H1 (cell line): ENCODE measurements at regions not wholly inside any gene's neighbourhood (a gene's known extent, or its start where the extent isn't known, plus 50 kb on each side); places are given as distances from the start of the nearest gene placed in this dataset.

Source experiments
- CTCF ChIA-PET: fragments of 300-600 bp; sonication (Branson Sonifier 250); formaldehyde crosslinking; loops from one replicate; lab custom pipeline; 2021; ENCODE audit not compliant: partially characterized antibody; lab: Charles Lee
- POLR2A ChIA-PET: fragments of 300-600 bp; sonication (Branson Sonifier 250); formaldehyde crosslinking; loops from one replicate; lab custom pipeline; 2021; ENCODE audit warnings: inconsistent platforms; ENCODE audit not compliant: partially characterized antibody; lab: Charles Lee
- DNase-seq, 2 experiments: peaks; one replicate each; pipeline versions ENCODE4 v3.0.0 to v3.0.0-alpha.2; 2010 to 2022; ENCODE audit warnings: low spot score in 2 of 2, low read depth in 1 of 2, mixed read lengths in 1 of 2
- FAIRE-seq: peaks from 2 replicates; lab custom pipeline; 2011; peaks lifted over from hg19 to GRCh38; lab: Jason Lieb, UNC
- H2AFZ ChIP-seq: 2 replicates; pipeline ENCODE4 v1.8.1; 2012; ENCODE audit warnings: low read length, inconsistent platforms
- H2AK5ac ChIP-seq: 2 replicates; pipeline ENCODE4 v1.6.1; 2013; ENCODE audit warnings: low read depth, low read length
- H2BK120ac ChIP-seq: replicated peaks from 2 replicates; pipeline ENCODE3; 2013; ENCODE audit warnings: low read depth, low read length, inconsistent platforms
- H2BK12ac ChIP-seq: 2 replicates; pipeline ENCODE4 v1.6.1; 2013; ENCODE audit warnings: low read depth, low read length
- H2BK15ac ChIP-seq: 2 replicates; pipeline ENCODE4 v1.6.1; 2013; ENCODE audit warnings: low read length
- H2BK20ac ChIP-seq: 2 replicates; pipeline ENCODE4 v1.6.1; 2013; ENCODE audit warnings: low read length
- H2BK5ac ChIP-seq: 2 replicates; pipeline ENCODE4 v1.6.1; 2013; ENCODE audit warnings: low read depth, low read length
- H3K14ac ChIP-seq: 2 replicates; pipeline ENCODE4 v1.6.1; 2013; ENCODE audit warnings: inconsistent platforms; ENCODE audit not compliant: insufficient read length
- H3K18ac ChIP-seq: 2 replicates; pipeline ENCODE4 v1.6.1; 2013; ENCODE audit warnings: low read length; ENCODE audit errors: extremely low read depth
- H3K23ac ChIP-seq: 2 replicates; pipeline ENCODE4 v1.6.1; 2013; ENCODE audit warnings: inconsistent platforms; ENCODE audit not compliant: insufficient read length
- H3K23me2 ChIP-seq: 2 replicates; pipeline ENCODE4 v1.6.1; 2013; ENCODE audit warnings: low read depth, low read length
- H3K27ac ChIP-seq: 2 replicates; pipeline ENCODE4 v1.6.1; 2011; ENCODE audit warnings: low read depth, low read length, inconsistent platforms
- H3K27me3 ChIP-seq, 4 experiments: replicated peaks in 1 of 4; 1 replicate in 1 of 4; 2 replicates in 3 of 4; pipeline versions ENCODE4 v1.6.1 to v1.8.1; 2011 to 2013; ENCODE audit warnings: low read length in 3 of 4, mild to moderate bottlenecking in 3 of 4, inconsistent platforms in 2 of 4, mixed read lengths in 2 of 4, moderate library complexity in 1 of 4; ENCODE audit not compliant: control insufficient read depth in 3 of 4, insufficient read depth in 3 of 4; ENCODE audit errors: extremely low read depth in 1 of 4
- H3K36me3 ChIP-seq, 4 experiments: 2 replicates each; pipeline versions ENCODE4 v1.6.1 to v1.8.1; 2011 to 2013; ENCODE audit warnings: mild to moderate bottlenecking in 4 of 4, low read length in 3 of 4, moderate library complexity in 2 of 4, control low read depth in 1 of 4, inconsistent platforms in 1 of 4; ENCODE audit not compliant: insufficient read depth in 4 of 4, control insufficient read depth in 2 of 4
- H3K4ac ChIP-seq: replicated peaks from 2 replicates; pipeline ENCODE3; 2013; ENCODE audit warnings: low read length, low read depth, mixed read lengths, inconsistent platforms; ENCODE audit not compliant: insufficient read length
- H3K4me1 ChIP-seq, 4 experiments: replicated peaks in 1 of 4; 1 replicate in 1 of 4; 2 replicates in 3 of 4; pipeline versions ENCODE4 v1.6.1 to v1.8.1; 2011 to 2013; ENCODE audit warnings: low read length in 3 of 4, inconsistent platforms in 2 of 4, mixed read lengths in 1 of 4; ENCODE audit not compliant: insufficient read depth in 4 of 4, control insufficient read depth in 3 of 4
- H3K4me2 ChIP-seq, 2 experiments: 2 replicates each; pipeline versions ENCODE4 v1.6.1 to v1.8.1; 2011 to 2013; ENCODE audit warnings: low read depth in 2 of 2, low read length in 2 of 2, control low read depth in 1 of 2, inconsistent platforms in 1 of 2, mild to moderate bottlenecking in 1 of 2; ENCODE audit not compliant: insufficient read depth in 1 of 2
- H3K4me3 ChIP-seq, 4 experiments: fragments of 200-600, 300-600 bp in 1 of 4; sonication (generic), shearing (Covaris generic), sonication (Bioruptor Twin) in 1 of 4; 2 replicates each; pipeline versions ENCODE4 v1.5.1 to v1.8.1; 2011 to 2016; ENCODE audit warnings: low read length in 4 of 4, low read depth in 3 of 4, control low read depth in 2 of 4, inconsistent platforms in 2 of 4, mild to moderate bottlenecking in 2 of 4, mixed read lengths in 1 of 4, moderate library complexity in 1 of 4; ENCODE audit not compliant: insufficient read depth in 2 of 4; ENCODE audit errors: extremely low read depth in 1 of 4
- H3K56ac ChIP-seq: replicated peaks from 2 replicates; pipeline ENCODE3; 2013; ENCODE audit warnings: low read depth, mild to moderate bottlenecking, mixed read lengths, low read length, inconsistent platforms; ENCODE audit not compliant: insufficient read length
- H3K79me1 ChIP-seq: 2 replicates; pipeline ENCODE4 v1.6.1; 2013; ENCODE audit warnings: low read depth, low read length, control low read depth
- H3K79me2 ChIP-seq, 2 experiments: 2 replicates each; pipeline versions ENCODE4 v1.6.1 to v1.8.1; 2012 to 2013; ENCODE audit warnings: low read length in 2 of 2, mild to moderate bottlenecking in 2 of 2, inconsistent platforms in 1 of 2; ENCODE audit not compliant: insufficient read depth in 2 of 2, control insufficient read depth in 1 of 2
- H3K9ac ChIP-seq, 4 experiments: replicated peaks in 1 of 4; 1 replicate in 1 of 4; 2 replicates in 3 of 4; pipeline versions ENCODE4 v1.6.1 to v1.8.1; 2011 to 2013; ENCODE audit warnings: low read depth in 3 of 4, low read length in 3 of 4, control low read depth in 2 of 4, mild to moderate bottlenecking in 2 of 4, moderate library complexity in 2 of 4, inconsistent platforms in 1 of 4; ENCODE audit errors: extremely low read depth in 1 of 4
- H3K9me3 ChIP-seq, 2 experiments: 2 replicates each; pipeline versions ENCODE4 v1.6.1 to v1.8.1; 2012 to 2013; ENCODE audit warnings: mild to moderate bottlenecking in 2 of 2, moderate library complexity in 2 of 2, control low read depth in 1 of 2, inconsistent platforms in 1 of 2, low read depth in 1 of 2, low read length in 1 of 2, mixed read lengths in 1 of 2; ENCODE audit not compliant: insufficient read depth in 2 of 2
- H4K20me1 ChIP-seq, 2 experiments: replicated peaks in 1 of 2; 2 replicates each; pipeline versions ENCODE3 to v1.8.1; 2011 to 2013; ENCODE audit warnings: inconsistent platforms in 2 of 2, low read length in 2 of 2, mild to moderate bottlenecking in 1 of 2; ENCODE audit not compliant: insufficient read depth in 2 of 2, control insufficient read depth in 1 of 2
- H4K5ac ChIP-seq: 2 replicates; pipeline ENCODE4 v1.6.1; 2013; ENCODE audit warnings: low read length, low read depth, mixed read lengths, inconsistent platforms; ENCODE audit not compliant: insufficient read length
- H4K8ac ChIP-seq: 2 replicates; pipeline ENCODE4 v1.8.0; 2013; ENCODE audit warnings: mild to moderate bottlenecking, moderate library complexity, low read length, inconsistent platforms; ENCODE audit not compliant: insufficient read depth; ENCODE audit errors: extremely low read depth
- H4K91ac ChIP-seq: replicated peaks from 2 replicates; pipeline ENCODE3; 2013; ENCODE audit warnings: low read length, mixed read lengths, inconsistent platforms; ENCODE audit not compliant: insufficient read length
- ASH2L ChIP-seq: fragments of 200-600, 300-600 bp; sonication (generic); IDR thresholded peaks from one replicate; pipeline ENCODE4 v1.7.1; 2017; ENCODE audit warnings: low read length
- KDM1A ChIP-seq: fragments of 200-600, 300-600 bp; sonication (generic); IDR thresholded peaks from 2 replicates; pipeline ENCODE4 v1.7.1; 2016; ENCODE audit warnings: mild to moderate bottlenecking, low read length, borderline replicate concordance
- MAFK ChIP-seq: IDR thresholded peaks from 2 replicates; pipeline ENCODE4 v1.6.1; 2012; ENCODE audit warnings: low read depth, mild to moderate bottlenecking, improper control_type of control experiment, low read length
- NRF1 ChIP-seq: IDR thresholded peaks from 2 replicates; pipeline ENCODE4 v1.6.1; 2011; ENCODE audit warnings: mild to moderate bottlenecking, low read depth, low read length, improper control_type of control experiment
- SIX5 ChIP-seq: IDR thresholded peaks from 2 replicates; pipeline ENCODE4 v1.6.1; 2011; ENCODE audit warnings: mild to moderate bottlenecking, low read depth, low read length
- TCF12 ChIP-seq: IDR thresholded peaks from 2 replicates; pipeline ENCODE4 v1.6.1; 2011; ENCODE audit warnings: low read depth, mild to moderate bottlenecking, low read length
- WGBS, 2 experiments: shearing (Covaris generic) in 1 of 2; methylation state at CpG; one replicate each; pipeline versions ENCODE4 v1.1.6 to v1.1.7; 2013 to 2015; ENCODE audit warnings: low lambda C conversion rate in 2 of 2, mixed read lengths in 2 of 2, inconsistent platforms in 1 of 2, low coverage in 1 of 2, missing lambda C conversion rate in 1 of 2; ENCODE audit not compliant: insufficient replicate concordance in 2 of 2, insufficient coverage in 1 of 2, insufficient read length in 1 of 2; ENCODE audit errors: extremely low coverage in 1 of 2, missing lambda C conversion rate in 1 of 2; 5-methylcytosine and 5-hydroxymethylcytosine counted together

GRCh38 chr2:176956791-176957190, 255.8 kb upstream of the HNRNPA3 start:
- Histone ChIP-seq H3K18ac (no peak overlapping the region), H2BK5ac (no peak overlapping the region), H3K27ac (no peak overlapping the region), H2AK5ac (no peak overlapping the region), H3K79me2 (no peaks in the 10 kb centered on the region), H3K14ac (no peak overlapping the region), H4K5ac (no peak overlapping the region), H3K27me3 (no peaks in the 10 kb centered on the region; a peak in 1 of 7 replicates), H3K9ac (no peak overlapping the region), H3K23me2 (no peaks in the 10 kb centered on the region), H3K56ac (no peak overlapping the region), H3K4me3 (no peak overlapping the region), H4K8ac (no peak overlapping the region), H2AFZ (no peak overlapping the region), H2BK120ac (no peak overlapping the region), H3K23ac (no peak overlapping the region), H3K4me1 (peaks cover 0 to 1% (median 0%) of the 10 kb centered on the region in 4 experiments; a peak in 1 of 7 replicates), H3K4me2 (no peak overlapping the region), H2BK15ac (no peak overlapping the region), H3K79me1 (no peaks in the 10 kb centered on the region), H2BK20ac (no peak overlapping the region), H2BK12ac (no peak overlapping the region)
- 100% methylated on average over 2 of the region's 2 CpGs; no CpG with 5 or more reads in 1 of the 2 experiments for WGBS, 2 experiments
- FAIRE-seq (no peak), DNase-seq (no peak)
- TF ChIP-seq TCF12 (no peak), MAFK (no peak), SIX5 (no peak), NRF1 (no peak), ASH2L (no peak), KDM1A (no peak)
- TF ChIP-seq, all 59 proteins: peak for 0
- CTCF ChIA-PET: interaction anchor here (1.0 kb wide), 1 partner anchor 13 kb away, joined by 3 read pairs; no protein-coding TSS in a partner anchor
- Histone ChIP-seq H3K4ac (no peak overlapping the region), H4K91ac (no peak overlapping the region), H3K36me3 (no peaks in the 10 kb centered on the region), H4K20me1 (no peaks in the 10 kb centered on the region), H3K9me3 (no peaks in the 10 kb centered on the region)
- POLR2A ChIA-PET: no interaction called here
